WERI-Rb-1 (cell line): ENCODE measurements at regions not wholly inside any gene's neighbourhood (a gene's known extent, or its start where the extent isn't known, plus 50 kb on each side); places are given as distances from the start of the nearest gene placed in this dataset.
A peak's percentile ranks its signal among the peaks of the same experiment; 100 is the strongest.

Experiments used
- DNase-seq: peaks from one replicate; pipeline ENCODE4 v3.0.0-alpha.2; 2020
- H3K27ac ChIP-seq: fragments of 250-450 bp; sonication (Bioruptor Pico); 2 replicates; pipeline ENCODE4 v1.5.1; 2020; ENCODE audit warnings: mild to moderate bottlenecking, moderate library complexity
- H3K27me3 ChIP-seq: fragments of 250-450 bp; sonication (Bioruptor Pico); 2 replicates; pipeline ENCODE4 v1.5.1; 2021; ENCODE audit warnings: mild to moderate bottlenecking, low read depth, moderate library complexity; ENCODE audit not compliant: insufficient read depth, severe bottlenecking
- H3K36me3 ChIP-seq: fragments of 250-450 bp; sonication (Bioruptor Pico); 2 replicates; pipeline ENCODE4 v1.5.1; 2020; ENCODE audit warnings: mild to moderate bottlenecking, moderate library complexity
- H3K4me3 ChIP-seq: 2 replicates; pipeline ENCODE4 v1.5.1; 2011; ENCODE audit warnings: low read depth, mild to moderate bottlenecking, control low read depth, low read length
- H3K9me3 ChIP-seq: fragments of 250-450 bp; sonication (Bioruptor Pico); 2 replicates; pipeline ENCODE4 v1.5.1; 2021; ENCODE audit warnings: mild to moderate bottlenecking, moderate library complexity; ENCODE audit not compliant: severe bottlenecking
- CTCF ChIP-seq: IDR thresholded peaks from 2 replicates; pipeline ENCODE4 v1.5.1; 2011; ENCODE audit warnings: low read depth, mild to moderate bottlenecking, control low read depth, inconsistent platforms, low read length

- Histone ChIP-seq H3K27me3 (no peaks in the 10 kb centered on the region), H3K9me3 (peaks cover 8% of the 10 kb centered on the region), H3K27ac (no peak overlapping the region), H3K4me3 (no peak overlapping the region), H3K36me3 (no peaks in the 10 kb centered on the region)
- no peak for DNase-seq
- TF ChIP-seq CTCF = no peak
Observed at GRCh38 chr9:129356871-129357772, 179.1 kb upstream of the IER5L start.

- DNase-seq = no peak
- no peak overlapping the region for H3K4me3 ChIP-seq
- H3K27ac ChIP-seq = no peak overlapping the region
- TF ChIP-seq CTCF = no peak
- H3K27me3 ChIP-seq = no peaks in the 10 kb centered on the region
- H3K36me3 ChIP-seq = no peaks in the 10 kb centered on the region
- peaks cover 8% of the 10 kb centered on the region for H3K9me3 ChIP-seq
Observed at GRCh38 chr9:129355631-129356030, 177.6 kb upstream of the IER5L start.

GRCh38 chr9:129354498-129354897 is 176.4 kb upstream of the IER5L start:
- no peak for TF ChIP-seq CTCF
- Histone ChIP-seq H3K27ac (peak overlapping the region; percentile 90), H3K4me3 (no peak overlapping the region)

GRCh38 chr9:129353697-129354336 is 175.8 kb upstream of the IER5L start:
- DNase-seq = no peak
- Histone ChIP-seq H3K27ac (peak overlapping the region; percentile 90), H3K27me3 (no peaks in the 10 kb centered on the region), H3K9me3 (peaks cover 8% of the 10 kb centered on the region), H3K36me3 (no peaks in the 10 kb centered on the region), H3K4me3 (no peak overlapping the region)
- no peak for TF ChIP-seq CTCF

More at GRCh38 chr9:129354498-129354897, 176.4 kb upstream of the IER5L start:
- no peaks in the 10 kb centered on the region for H3K36me3 ChIP-seq
- H3K27me3 ChIP-seq = no peaks in the 10 kb centered on the region
- no peak for DNase-seq
- H3K9me3 ChIP-seq = peaks cover 8% of the 10 kb centered on the region

GRCh38 chr9:129352146-129352865 is 174.2 kb upstream of the IER5L start:
- Histone ChIP-seq H3K4me3 (peak overlapping the region; percentile 66), H3K27ac (peak overlapping the region; percentile 90)
- peak; percentile 92 for DNase-seq

More at GRCh38 chr9:129352146-129352865, 174.2 kb upstream of the IER5L start:
- Histone ChIP-seq H3K27me3 (no peaks in the 10 kb centered on the region), H3K36me3 (no peaks in the 10 kb centered on the region), H3K9me3 (peaks cover 8% of the 10 kb centered on the region)
- TF ChIP-seq CTCF = no peak
